ENCODE measurements at regions not wholly inside any gene's neighbourhood (a gene's known extent, or its start where the extent isn't known, plus 50 kb on each side); places are given as distances from the start of the nearest gene placed in this dataset.

- H3K9me3 ChIP-seq = no peaks in the 10 kb centered on the region
- H3K4me3 ChIP-seq = no peak overlapping the region
- H3K27ac ChIP-seq = no peak overlapping the region
- DNase-seq (peak in 2 of 4 donors; percentile 45 to 59), ATAC-seq (no peak)
- no peaks in the 10 kb centered on the region for H3K36me3 ChIP-seq
- H3K27me3 ChIP-seq = no peaks in the 10 kb centered on the region
- intact Hi-C loops (cut with DNase I) = no loop called here
- no peaks in the 10 kb centered on the region for H3K4me1 ChIP-seq
- no peak for TF ChIP-seq CTCF (IDR thresholded peaks at IDR 0.05)
Observed at GRCh38 chr3:23696842-23697241, 108.9 kb upstream of the UBE2E1 start.

- no peak overlapping the region for H3K27ac ChIP-seq
- TF ChIP-seq CTCF (IDR thresholded peaks at IDR 0.05) = no peak
- no peaks in the 10 kb centered on the region for H3K36me3 ChIP-seq
- no peaks in the 10 kb centered on the region for H3K4me1 ChIP-seq
- intact Hi-C loops (cut with DNase I) = no loop called here
- DNase-seq (no peak), ATAC-seq (no peak)
- H3K27me3 ChIP-seq = no peaks in the 10 kb centered on the region
- H3K4me3 ChIP-seq = no peak overlapping the region
- no peaks in the 10 kb centered on the region for H3K9me3 ChIP-seq
Observed at GRCh38 chr3:23697416-23697815, 108.3 kb upstream of the UBE2E1 start.

- no peaks in the 10 kb centered on the region for H3K36me3 ChIP-seq
Observed at GRCh38 chr3:23698652-23699313, 107.0 kb upstream of the UBE2E1 start.

DNA sequence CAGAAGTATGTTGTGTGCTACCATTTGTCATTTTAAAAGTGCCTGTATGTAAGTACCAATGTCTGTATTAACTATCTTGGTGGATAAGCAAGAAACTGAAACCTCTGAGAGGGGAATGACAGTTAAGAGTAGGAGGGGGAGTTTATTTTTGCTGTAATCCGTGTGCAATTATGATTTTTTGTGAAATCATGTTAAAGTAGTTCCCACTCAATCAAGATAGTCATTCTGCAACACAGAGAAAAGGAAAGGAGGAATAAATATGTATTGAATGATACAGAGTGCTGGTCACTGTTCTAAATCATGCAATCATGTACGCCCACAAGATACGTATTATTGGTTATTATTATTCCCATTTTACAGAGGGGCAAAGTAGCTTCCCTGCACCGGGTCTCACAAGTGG is 105.1 kb upstream of the UBE2E1 start:
- Histone ChIP-seq H3K27ac (no peak overlapping the region), H3K4me3 (no peak overlapping the region), H3K9me3 (no peaks in the 10 kb centered on the region), H3K4me1 (no peaks in the 10 kb centered on the region), H3K27me3 (no peaks in the 10 kb centered on the region), H3K36me3 (no peaks in the 10 kb centered on the region)
- no peak for DNase-seq
- intact Hi-C loops (cut with DNase I) = no loop called here
- no peak for TF ChIP-seq CTCF (IDR thresholded peaks at IDR 0.05)
- no peak for ATAC-seq

More at GRCh38 chr3:23698652-23699313, 107.0 kb upstream of the UBE2E1 start:
- no peak for TF ChIP-seq CTCF (IDR thresholded peaks at IDR 0.05)
- ATAC-seq (no peak), DNase-seq (no peak)
- Histone ChIP-seq H3K27ac (no peak overlapping the region), H3K4me3 (no peak overlapping the region), H3K4me1 (no peaks in the 10 kb centered on the region), H3K27me3 (no peaks in the 10 kb centered on the region), H3K9me3 (no peaks in the 10 kb centered on the region)
- intact Hi-C loops (cut with DNase I) = no loop called here

DNA sequence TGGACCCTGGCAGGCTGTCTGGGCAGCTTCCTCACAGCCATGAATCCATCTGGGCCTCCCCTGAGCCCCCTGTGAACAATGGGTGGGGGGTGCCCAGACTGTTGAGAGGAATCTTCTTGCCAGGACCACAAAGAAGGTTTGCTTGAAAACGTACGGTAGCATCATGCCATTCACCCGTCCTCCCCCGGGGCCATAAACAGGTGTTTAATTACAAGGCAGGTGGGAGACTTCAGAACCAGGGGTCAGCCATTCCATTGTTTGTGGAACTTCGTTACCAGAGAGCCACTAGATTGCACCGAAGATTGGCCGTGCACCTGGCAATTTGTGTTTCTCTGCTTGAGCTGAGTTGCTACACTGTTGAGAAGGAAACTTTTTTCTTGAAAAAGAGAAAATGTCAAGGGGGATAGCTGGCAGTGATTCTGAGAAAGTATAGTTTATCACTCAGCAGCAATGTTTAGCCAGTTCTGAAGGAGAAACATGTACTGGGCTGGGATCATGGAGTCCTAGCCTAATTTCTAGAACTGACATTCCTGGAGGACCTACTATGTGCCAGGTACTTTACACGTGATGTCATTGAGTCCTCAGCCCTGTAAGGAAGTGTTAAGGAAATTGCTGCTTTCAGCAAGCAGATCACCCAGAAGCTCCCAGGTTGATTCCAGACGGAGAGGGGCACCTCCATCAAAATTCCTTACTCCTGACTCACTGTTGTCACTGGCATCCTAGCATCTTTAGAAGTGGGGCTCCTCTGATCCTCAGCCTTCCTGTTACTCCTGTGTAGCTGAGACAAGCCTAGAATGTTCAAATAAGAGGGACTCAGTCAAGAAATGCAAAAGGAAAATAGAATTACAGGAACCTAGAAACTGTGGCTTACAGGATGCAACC is 103.8 kb upstream of the UBE2E1 start:
- no peak overlapping the region for H3K27ac ChIP-seq
- no peaks in the 10 kb centered on the region for H3K4me1 ChIP-seq
- intact Hi-C loops (cut with DNase I) = no loop called here
- no peaks in the 10 kb centered on the region for H3K36me3 ChIP-seq
- no peaks in the 10 kb centered on the region for H3K27me3 ChIP-seq
- no peak for ATAC-seq
- no peak for TF ChIP-seq CTCF (IDR thresholded peaks at IDR 0.05)
- DNase-seq = no peak
- no peaks in the 10 kb centered on the region for H3K9me3 ChIP-seq
- no peak overlapping the region for H3K4me3 ChIP-seq
